Left kidney (tissue), 1 donor: ENCODE measurements at regions not wholly inside any gene's neighbourhood (a gene's known extent, or its start where the extent isn't known, plus 50 kb on each side); places are given as distances from the start of the nearest gene placed in this dataset.

ENCODE experiments used
- DNase-seq: peaks from one replicate; pipeline ENCODE4 v3.0.0-alpha.2; 2013

DNA sequence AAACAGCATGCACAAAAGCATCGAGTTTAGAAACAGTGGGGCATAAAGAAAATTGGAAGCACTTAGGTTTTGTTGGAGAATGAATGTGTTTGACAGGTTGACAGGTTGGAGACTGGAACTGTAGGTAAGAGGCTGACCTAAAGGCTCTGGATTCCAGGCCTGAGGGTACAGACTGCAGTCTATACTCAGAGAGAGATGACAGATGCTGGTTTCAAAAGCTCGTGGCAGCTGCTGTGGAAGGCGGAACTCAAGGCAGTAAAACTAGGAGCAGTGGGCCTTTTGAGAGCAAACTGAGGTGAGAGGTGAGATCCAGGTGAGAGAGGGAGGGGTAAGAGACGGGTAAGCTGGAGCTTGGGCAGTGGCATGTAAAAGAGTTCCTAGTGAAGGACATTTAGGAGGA, 415.2 kb downstream of the TRIML1 start:
- DNase-seq = no peak

DNA sequence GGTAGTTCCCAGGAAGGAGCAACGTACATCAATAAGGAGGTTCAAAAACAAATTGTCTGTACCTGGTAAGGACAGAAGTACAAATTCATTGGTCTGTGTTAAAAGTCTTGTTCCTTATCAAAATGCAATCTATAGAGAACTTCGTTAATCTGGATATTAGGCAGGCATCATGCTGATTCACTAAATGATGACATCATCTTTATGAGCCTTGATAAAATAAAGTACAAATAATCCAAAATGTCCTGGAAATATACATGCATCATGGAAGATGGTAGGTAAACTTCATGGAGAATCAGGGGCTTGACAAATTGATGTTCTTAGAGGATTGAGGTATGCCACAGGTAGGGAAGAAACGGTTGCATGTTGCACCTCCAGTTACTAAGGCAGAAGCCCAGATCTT, 433.9 kb downstream of the TRIML1 start:
- no peak for DNase-seq

DNA sequence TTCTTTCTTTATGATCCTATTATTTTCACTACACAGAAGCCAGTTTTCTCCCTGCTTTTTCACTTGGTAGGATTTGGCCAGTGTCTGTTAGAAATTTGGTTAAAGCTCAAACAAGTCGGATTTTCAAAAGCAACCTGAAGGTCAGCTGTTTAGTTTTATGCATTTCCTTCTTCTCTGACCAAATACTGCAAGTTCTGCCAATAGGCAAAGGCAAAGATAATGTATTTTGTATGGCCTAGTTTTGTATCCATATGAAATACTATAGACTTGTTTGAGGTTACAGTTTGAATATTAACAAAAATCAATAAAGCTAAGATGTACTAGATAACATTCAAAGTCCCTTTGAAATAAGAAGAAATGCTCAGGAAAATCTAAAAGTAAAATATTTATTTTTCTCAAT, 439.4 kb downstream of the TRIML1 start:
- DNase-seq = no peak

DNA sequence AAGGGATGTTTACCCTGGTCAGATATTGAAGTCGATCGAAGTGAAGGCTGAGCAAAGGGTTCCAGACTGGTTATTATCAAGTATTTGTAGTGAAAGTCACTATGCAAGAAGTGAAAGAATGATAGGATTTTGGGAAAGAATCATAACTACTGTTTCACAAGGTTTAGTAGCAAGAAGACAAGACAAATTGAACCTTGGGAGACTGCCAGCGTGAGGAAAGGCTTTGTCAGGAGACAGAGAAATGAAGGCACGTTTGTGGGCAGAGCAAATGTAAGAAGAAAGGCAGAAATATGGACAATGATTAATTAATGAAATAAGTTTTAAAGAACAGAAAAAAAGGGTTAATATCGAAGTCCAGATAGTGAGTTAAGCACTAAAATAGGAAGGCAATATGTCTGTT, 456.8 kb downstream of the TRIML1 start:
- DNase-seq = no peak

DNA sequence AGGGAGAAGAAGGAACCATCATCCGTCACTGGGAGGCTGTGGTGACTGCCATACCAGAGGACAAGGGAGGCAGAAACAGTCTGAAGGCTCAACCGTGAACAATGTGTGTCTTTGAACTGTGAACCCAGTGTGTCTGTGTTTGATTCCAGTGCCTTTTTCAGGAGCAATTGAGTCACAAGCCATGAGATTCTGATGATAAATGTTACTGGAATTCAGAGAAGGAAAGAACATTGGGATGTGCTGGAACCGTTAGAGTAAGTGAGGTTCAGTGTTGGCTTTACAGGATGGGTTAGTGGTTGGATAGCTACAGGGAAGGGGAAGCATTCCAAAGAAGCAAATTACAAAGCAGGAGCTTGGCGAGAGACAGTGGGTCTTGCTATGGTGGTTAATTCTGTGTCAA, 464.4 kb downstream of the TRIML1 start:
- DNase-seq = no peak

DNA sequence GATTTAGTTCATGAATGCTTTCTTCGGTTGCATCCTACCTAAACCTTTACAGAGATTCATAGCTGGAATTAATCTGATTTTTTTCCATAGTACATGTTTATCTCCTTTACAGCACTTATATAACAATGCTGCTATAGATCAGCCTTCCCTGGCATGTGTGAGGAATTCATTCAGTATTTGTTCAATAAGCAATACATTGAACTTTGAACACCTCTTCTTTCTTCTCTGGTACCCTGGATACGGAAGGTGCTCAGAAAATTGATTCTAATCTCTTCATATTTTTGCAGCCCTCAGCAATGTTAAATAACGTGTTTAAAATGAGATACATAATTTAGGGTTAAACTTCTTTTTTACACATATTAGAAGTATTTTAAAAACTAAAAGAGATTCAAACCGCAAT, 467.4 kb downstream of the TRIML1 start:
- DNase-seq = no peak

DNA sequence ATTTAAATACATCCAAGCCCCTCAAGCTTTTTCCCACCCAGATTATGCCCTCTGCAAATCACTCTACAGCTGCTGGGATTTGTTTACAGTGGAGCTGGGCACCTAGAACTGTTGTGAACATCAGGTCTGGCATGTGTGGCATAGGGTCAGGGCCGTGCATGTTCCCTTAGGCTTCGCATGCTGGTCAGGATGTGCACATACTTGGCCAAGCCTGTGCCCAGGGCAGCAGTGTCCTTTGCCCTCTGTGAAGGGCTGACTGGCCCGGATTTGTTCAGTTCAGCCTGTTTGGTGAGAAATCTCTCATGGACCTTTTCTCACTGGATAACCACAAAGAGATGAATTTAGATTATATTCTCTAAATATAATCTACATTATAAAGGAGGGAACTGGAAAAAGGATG, 471.9 kb downstream of the TRIML1 start:
- DNase-seq = no peak

DNA sequence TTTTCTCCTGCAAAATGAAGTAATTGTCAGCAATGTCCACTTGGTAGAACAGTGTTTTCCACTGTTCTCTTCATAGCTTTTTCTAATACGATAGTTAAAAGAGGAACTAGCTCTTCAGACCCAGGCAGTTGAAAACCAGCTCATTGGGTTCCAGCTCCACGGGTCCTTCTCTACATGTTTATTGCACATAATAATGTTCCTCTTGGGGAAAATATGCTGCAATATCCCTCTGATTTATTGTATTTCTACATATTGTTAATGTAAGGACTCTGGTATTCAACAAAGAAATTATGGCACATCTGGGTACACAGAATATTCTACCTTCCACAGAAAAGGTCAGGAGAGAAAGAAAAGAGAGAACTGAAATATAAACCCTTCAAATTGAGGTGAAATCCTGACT, 473.4 kb downstream of the TRIML1 start:
- no peak for DNase-seq

DNA sequence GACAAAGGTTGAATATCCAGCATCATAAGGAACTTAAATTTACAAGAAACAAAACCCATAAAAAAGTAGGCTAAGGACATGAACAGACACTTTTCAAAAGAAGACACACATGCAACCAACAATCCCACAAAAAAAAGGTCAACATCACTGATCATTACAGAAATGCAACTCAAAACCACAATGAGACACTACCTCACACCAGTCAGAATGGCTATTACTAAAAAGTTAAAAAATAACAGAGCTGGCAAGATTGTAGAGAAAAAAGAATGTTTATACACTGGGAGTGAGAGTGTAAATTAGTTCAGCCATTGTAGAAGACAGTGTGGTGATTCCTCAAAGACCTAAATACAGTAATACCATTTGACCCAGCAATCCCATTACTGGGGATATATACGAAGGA, 474.7 kb downstream of the TRIML1 start:
- no peak for DNase-seq

DNA sequence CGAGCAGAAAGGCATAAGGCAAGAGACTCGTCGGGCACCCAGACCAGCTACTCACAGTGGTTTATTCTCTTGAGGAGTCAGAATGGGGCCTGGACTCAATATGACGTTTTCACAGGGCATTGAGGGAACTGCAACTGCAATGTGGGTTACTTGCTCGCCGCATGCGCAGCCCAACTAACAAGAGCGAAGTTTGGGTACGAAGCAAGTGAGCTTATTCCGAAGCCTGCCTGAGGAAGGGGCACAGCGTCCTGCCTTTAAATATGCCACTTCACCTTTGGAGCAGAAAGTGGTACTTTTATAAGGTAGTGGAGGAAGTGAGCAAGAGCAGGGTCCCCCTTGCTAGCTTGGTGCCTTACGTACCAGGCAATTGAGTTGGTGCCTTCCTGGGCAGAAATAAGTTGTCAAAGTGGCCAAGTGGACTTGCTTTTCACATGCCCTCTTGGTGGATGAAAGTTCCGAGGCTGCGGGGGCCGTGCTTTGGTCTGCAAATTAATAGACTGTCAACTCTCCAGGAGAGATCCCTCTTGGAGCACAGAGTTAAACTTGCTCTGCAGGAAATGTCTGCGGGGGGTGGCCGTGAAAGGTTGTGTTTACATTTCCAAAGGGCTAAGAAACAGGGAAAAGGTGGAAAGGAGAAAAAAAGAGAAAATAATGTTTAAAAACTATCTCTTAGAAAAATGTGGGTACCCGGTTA, 480.4 kb downstream of the TRIML1 start:
- no peak for DNase-seq

DNA sequence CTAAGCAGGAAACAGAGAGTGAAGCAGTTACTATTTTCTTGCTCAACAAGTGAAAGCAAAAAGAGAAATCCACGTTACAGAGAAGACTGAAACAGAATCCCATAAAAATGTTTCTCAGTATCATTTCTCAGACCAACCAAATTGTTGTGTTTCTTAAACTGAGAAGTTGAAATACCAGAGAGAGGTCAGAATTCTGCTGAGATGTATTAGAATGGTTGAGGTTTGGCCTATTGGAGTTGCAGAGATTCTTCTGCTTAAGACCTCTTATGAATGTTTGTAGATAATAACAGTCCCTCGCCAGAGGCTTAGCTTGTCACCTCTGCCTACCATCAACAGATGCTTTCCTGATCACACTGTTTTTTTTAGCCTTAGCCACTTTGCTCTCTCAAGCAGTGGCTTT, 481.4 kb downstream of the TRIML1 start:
- no peak for DNase-seq

DNA sequence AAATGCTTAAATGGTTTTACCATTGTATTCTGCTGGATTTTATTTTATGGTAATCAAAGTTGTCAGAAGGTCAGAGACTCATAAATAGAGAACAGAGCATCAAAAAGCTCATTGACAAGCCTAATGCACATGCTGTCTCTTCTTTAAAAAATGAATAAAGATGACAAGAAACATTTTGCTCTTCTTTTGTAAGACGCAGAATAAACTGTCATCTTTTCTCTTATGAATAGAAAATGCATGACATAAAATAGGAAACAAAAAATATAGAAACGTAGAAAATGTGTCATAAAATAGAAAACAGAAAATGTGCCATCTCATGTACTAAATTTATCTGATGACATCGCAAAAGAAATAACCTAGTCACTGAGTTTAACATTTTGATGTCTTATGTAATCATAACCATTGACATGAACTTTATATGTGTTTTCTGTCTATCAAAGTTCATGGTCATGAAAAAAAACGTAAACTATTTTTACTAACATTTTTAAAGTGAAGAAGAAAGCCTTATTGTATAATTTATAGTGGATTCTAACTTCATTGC, 484.1 kb downstream of the TRIML1 start:
- no peak for DNase-seq

DNA sequence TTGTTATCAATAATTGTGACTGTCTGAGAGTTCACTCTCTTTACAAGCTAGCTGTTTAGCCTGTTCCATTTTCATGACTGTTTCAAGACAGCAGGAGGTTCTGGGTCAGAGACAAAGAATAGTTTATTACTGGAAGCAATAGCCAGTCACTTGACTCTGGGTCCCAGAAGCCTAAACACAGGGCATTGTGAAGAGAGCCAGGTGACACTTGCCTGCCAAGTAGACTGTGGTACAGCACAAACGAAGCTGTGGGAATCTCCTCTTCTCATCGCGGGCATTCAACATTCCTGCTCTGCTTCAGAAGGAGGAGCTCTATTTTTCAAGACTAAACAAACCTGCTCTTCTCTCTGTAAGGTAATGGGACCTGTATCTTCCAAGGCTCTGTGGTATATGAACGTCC, 485.1 kb downstream of the TRIML1 start:
- DNase-seq = no peak

DNA sequence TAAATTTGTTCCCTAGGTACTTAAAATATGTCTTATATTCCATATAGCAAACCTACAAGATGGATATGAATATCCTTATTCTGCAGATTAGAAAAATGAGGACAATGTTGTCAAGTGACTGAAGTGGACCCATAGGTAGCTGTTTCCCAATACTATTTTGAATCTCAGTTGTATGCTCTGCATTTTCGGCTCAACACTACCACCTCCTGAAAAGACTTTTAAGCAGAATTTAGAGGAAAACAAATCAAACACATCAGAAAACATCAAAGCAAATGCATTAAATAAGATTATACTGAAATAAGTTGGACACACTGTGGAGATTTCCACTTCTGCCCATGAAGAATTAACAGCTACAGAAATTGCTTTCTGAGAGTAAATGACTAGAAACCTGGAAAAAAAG, 488.7 kb downstream of the TRIML1 start:
- no peak for DNase-seq

DNA sequence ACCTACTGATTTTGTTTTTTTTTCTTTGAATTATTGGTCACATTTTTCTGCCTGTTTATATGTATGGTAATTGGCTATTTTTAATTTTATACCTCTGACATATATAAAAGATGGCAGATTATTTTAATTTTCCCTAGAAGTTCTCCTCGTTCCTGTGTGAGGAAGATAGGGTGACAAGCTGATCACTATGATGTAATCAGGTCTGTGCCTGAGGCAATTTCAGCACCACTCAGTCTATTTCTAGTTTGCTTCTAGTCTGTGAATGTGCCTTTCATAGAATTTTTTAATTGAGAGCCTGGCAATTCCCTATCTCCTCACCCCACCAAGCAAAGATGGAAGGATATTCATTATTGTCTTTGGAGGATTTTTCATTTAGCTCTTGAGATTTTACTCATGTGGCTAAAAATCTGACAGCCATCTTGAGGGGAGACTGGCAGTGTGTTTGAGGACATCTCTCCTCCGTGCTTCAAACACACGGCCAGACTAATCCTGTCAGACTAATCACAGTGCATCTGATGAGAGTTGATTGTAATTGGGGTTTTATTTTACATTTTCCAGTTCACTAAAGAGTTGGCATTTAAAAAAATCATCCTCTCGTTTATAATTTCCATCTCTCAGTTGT, 500.3 kb downstream of the TRIML1 start:
- DNase-seq = no peak

DNA sequence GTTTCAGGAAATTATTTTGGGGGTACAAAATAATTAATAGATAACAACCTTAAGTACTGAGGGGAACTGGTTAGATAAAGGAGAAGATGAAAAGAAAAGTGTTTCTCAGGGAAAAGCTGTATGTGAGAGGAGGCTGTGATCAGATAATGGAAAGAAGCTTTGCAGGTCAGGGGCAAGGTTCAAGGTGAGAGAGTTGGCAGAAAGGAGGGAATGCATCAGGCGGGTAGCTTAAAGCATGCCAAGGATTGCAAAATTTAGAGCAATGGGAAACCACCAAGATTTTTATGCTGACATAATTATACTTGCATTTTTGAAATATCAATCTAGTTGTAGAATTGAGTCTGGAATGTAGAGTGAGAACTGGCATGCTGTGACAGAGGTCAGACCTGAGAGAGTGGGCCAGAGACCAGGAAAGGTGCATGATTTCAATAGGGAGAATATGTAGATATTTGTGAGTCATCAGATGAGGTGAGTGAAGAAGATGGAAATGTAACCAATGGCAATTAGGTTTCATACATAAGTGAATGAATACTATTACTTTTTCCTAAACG, 508.7 kb downstream of the TRIML1 start:
- DNase-seq = no peak

DNA sequence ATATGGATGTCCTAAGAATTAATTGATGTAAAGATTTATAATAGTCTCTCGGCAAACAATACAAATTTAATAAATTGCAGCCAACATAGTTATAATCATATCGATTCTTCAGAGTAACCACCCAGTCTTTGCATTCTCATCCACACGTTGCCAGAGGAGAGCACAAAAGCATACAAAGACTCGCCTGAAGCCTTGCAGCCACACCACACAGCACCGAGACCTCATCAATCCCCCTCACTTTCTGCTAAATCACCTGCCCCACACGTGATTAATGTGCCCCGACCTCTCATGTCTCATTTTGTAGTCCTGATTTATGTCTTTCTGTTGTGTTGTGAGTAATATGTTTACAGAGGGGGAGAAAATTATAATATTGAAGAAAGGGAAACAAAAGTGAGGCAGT, 510.4 kb downstream of the TRIML1 start:
- no peak for DNase-seq

DNA sequence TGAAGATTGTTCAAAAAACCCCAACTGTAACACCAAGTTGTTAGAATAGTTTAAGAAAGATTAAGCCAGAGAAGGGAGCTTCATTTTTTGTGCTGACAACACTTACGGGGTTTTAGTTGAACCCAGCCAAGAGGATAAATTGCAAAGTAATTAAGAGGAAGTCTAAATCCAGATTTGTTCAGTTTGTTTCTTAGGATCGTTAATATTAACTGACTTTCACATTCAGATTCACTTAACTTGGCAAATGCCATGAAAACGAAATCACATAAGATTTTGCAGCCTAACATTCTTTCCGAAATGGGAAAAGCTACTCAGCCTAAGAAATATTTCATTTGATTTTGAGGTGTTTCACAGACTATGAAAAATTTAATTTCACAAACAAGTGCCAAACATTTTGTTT, 511.3 kb downstream of the TRIML1 start:
- no peak for DNase-seq

DNA sequence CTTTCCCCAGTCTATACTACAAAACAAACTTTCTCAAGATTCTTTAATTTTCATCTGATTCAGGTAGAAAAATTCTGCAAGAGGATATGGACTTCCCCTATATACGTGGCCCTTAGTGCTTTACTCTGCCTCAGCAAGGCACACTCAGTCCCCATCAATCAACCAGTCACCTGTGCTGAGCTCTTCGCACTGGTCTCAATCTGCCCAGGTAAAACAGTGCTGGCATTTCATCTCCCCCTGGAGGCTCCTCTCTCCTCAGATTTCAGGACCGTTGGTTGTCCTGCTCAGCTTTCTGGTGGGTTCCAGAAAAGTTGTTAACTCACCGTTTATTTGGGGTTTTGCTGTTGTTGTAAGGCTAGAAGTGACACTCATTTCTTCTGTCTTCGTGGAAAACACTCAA, 518.1 kb downstream of the TRIML1 start:
- DNase-seq = no peak

DNA sequence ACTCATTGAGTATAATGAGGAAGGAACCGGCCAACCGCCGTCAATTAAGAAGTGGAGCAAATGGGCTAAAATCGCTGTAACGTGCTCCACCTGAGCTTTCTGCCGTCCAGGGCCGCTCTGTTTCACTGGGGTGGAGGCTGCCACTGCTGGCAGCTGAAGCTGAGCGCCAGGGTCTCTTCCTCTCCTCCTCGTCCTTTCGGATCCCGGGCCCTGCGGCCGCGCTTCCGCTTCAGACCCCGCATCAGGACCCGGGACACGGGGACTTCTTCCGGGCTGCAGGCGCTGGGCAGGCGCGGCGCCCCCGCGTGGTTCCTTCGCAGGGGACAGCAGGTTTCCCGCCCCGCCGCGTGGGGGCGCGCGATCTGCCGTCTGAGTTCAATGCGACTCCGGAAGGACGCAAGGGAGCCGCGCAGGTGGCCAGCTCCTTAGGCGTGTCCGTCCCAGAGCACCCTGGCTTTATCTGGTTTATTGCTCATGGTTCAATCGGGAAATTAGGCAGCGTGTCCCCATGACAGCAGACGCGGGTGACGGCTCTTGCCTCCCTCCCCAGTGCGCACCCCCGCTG, 519.8 kb downstream of the TRIML1 start:
- DNase-seq = no peak

DNA sequence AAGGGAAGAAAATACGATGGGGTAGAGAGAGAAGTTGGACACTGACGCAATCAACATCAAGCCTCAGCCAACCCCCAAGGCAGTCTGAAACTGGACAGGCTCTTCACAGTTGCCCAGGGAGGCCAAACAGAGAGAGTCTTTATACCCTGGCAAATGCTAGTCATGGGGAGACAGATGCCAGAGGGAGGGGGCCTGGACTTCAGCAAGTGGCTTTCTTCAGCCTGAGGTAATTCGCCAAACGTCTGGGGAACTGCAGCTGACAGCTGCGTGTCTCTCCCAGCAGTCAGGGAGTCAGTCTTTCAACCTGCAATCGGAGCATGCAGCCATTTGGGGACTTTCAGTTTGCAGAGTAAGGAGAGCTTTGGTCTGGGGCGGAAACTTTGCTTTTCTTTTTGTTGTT, 521.6 kb downstream of the TRIML1 start:
- no peak for DNase-seq

DNA sequence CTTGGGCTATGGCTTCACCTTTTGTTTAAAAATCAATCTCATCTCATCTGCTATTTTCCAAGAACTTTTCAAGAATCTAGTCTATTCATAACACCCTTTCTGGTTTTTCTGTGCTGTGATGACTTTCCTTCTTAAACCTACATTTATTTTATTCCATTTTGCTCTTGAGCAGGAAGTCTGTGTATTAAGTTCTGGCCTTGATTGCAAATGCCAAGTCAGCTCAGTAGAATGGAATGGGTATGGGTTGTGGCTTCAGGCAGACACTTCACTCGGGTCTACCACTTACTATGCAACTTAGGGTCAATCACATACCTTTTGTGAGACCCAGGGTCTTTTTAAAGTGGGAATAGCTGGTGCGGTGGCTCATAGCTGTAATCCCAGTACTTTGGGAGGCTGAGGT, 522.3 kb downstream of the TRIML1 start:
- DNase-seq = no peak

DNA sequence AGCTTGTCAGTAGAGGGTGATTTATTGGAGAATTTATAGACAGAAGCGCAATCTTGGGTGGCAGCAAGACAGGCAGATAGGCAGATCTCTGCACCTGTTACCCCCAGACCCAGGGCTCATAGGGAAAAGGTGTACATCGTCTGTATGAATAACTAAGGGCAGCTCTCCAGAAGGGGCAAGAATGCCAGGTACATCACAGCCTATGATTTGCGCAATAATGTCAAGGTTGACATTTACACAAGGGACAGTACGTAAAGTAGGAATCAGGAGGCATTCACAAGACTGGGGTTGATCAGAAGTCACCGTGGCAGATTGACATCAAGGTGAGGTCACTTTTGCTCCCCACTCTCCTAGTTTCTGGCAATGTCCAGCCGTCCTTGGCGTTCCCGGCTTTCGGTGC, 524.1 kb downstream of the TRIML1 start:
- DNase-seq = no peak
